CD1c-positive myeloid dendritic cell (primary cell): ENCODE measurements at regions not wholly inside any gene's neighbourhood (a gene's known extent, or its start where the extent isn't known, plus 50 kb on each side); places are given as distances from the start of the nearest gene placed in this dataset.
A peak's percentile ranks its signal among the peaks of the same experiment; 100 is the strongest.
"Not testable (repeated sequence)": the region's sequence is repeated elsewhere in the genome, so short reads cannot be mapped to it uniquely, and the experiment has no call there.

ENCODE experiments used
- DNase-seq: peaks from one replicate; pipeline ENCODE4 v3.0.0-alpha.2; 2016; ENCODE audit errors: extremely low spot score

DNA sequence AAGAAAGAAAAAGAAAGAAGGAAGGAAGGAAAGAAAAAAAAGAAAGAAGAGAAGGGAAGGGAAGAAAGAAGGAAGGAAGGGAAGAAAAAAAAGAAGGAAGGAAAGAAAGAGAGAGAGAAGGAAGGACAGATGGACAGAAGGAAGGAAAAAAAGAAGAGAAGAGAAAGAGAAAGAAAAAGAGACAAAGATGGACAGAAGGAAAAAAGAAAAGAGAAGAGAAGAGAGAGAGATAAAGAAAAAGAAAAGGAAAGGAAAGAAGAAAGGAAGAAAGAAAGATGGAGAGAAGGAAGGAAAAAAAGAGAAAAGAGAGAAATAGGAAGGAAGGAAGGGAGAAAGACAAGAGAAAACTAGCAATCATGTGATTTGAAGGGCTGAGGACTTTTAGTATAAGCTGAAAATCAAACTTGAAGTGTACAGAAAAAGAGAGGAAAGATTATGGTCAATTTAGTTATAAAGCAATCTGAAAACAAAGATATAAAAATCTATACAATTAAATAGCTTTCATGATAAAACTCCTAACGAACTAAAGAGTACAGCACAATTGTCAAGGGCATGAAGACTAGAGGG is 115.3 kb downstream of the LTN1 start:
- no peak for DNase-seq

DNA sequence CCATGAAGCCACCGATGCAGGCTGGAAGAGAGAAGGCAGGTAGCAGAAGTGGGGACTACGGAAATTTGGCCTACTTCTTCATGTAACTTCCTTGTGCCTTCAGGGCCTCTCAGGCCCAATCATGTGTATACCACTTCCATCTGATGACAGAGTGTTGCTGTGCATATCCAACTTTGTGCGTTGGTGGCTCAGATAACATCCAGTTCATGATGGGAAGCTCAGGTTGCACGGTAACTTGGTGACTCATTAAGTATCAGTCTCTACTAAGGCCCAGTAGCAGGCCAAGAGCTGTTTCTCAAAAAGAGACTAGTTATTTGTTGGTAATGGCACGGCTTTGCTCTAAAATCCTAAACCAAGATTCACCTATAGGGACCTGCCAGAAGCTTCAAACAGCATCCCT is 117.6 kb downstream of the LTN1 start:
- DNase-seq = no peak

DNA sequence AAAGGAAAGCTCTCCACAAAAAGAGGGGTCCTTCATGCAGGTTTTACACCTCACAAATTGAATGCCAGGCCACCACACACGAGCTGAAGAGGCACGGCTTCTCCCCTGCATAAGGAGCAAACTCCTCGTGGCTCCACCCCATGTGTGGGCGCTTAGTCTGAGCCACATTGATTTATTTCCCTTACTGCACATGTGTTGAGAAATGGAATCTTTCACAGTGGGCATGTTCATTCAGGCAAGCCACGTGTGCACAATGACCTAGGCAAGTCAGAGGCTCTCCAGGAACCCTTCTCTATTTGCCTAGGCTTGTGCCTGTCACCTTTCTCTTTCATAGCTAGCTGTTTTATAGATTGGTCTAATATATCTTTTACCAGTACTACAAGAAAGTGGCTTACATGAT is 120.5 kb downstream of the LTN1 start:
- no peak for DNase-seq

DNA sequence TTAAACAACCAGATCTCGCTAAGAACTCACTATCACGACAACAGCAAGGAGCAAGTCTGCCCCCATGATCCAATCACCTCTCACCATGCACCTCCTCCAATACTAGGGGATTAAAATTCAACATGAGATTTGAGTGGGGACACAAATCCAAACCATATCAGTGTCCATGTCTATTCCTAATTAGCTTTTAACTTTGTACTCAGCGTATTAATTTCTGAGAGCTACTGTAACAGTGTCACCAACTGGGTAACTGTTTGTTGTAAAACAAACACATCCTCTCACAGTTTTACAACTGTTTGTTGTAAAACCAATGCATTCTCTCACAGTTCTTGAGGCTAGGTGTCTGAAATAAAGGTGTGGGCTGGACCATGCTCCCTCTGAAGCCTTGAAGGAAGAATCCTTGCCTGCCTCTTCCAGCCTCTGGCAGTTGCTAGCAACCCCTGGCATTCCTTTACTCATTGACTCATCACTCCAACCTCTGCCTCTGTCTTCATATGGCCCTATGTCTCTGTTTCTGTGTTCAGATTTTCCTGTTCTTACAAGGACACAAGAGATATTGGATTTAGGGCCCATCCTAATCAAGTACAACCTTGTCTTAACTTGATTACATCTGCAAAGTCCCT is 121.2 kb downstream of the LTN1 start:
- no peak for DNase-seq

DNA sequence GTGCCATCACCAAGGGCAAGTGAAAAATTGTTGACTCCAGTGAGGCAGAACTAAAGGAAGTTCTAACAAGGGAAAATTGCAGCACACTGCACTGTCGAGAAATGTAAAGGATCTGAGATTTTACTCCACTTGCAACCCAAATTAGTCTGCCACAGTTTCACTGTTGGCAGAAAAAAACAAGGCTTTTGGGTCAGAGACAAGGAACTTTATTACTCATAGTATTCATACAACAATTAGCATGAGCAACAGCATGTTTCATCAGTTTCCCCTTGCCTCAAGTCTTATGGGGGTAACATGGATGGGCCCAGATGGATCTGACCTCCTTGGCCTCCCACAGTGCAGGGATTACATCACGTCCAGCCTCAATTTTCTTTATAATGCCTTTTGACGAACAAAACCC is 125.3 kb downstream of the LTN1 start:
- no peak for DNase-seq

DNA sequence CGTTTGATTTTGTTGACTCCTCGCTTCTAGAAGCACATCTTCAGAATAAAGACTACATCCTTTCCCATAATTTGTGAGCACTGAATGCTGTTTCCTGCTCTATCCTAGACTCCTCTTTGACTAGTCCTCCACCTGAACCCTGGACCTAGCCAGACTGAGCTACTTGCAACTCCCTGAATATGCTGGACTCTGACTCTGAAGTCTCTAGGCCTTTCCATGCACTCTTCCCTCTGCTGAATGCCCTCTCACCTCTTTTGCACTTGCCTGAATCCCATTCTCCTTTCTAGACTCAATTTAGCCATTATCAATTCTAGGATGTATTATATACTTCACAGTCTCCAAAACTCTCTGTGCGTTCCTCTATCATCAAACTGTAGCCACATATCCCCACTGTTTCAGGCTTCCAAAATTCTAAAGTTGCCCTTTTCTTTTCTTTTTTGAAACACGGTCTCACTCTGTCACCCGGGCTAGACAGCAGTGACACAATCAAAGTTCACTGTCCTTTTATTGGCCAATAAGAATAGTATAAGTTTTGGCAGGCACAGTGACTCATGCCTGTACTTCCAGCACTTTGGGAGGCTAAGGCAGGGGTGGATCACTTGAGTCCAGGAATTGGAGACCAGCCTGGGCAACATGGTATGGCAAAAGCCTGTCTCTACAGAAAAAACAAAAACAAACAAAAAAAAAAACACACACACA is 127.0 kb downstream of the LTN1 start:
- no peak for DNase-seq

DNA sequence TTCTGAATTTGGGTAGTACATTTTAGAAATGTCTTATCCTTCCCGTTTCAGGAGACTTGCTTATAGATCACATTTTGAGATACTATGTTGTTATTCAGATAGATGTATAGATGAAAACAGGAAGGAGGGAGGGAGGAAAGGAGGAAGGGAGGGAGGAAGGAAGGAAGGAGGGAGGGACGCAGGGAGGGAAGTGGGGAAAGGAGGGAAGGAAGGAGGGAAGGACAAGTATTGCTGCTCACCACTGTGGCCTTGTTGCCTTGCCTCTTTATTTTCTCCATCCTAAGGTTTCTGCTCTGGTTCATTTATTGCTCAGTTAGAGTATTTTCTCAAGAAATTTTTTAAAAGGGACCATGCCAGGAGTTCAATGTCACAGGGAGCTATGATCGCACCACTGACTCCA is 134.3 kb downstream of the LTN1 start:
- DNase-seq = no peak

DNA sequence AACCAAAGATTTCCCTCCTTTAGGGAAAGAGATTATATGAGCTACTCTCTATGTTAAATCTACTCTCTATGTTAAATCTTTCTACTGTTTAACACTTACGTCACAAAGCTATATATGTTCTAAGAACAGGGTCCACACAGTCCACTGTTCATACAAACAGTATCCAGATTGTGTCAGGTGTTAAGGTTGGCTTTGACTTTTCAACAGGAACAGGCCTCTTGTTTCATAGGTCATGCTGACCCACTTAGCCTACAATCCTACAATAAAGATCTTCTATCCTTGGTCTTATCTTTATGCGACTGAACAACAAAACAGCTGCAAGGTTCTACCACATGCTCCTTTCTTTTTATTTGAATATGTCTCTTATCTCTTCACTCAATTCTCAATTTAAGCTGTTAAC is 134.9 kb downstream of the LTN1 start:
- DNase-seq = no peak

DNA sequence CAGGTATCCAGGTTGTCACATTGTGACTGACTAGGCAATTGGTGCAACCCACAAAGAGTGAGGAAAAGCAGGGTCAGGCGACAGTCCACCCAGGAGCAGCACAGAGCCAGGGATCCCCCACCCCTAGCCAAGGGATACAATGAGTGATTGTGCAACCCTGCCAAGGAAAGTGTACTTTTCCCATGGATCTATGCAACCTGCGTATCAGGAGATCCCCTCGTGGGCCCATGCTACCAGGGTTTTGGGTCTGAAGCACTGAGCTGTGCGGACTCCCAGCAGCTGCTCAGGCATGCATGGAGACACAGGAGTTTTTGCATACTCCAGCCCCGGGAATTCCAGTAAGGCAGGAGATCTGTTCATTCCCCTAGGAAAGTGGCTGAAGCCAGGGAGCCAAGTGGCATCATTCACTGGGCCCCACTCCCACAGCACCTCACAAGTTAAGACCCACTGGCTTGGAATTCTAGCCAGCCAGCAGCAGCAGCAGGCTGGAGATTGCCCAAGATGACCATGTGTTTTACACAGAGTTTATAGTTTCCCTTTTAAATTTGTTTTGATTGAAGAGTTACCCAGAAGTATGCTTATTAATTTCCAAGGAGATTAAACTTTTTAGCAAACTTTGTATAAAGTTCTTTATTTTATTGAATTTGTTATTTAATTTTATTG is 136.0 kb downstream of the LTN1 start:
- DNase-seq = no peak

DNA sequence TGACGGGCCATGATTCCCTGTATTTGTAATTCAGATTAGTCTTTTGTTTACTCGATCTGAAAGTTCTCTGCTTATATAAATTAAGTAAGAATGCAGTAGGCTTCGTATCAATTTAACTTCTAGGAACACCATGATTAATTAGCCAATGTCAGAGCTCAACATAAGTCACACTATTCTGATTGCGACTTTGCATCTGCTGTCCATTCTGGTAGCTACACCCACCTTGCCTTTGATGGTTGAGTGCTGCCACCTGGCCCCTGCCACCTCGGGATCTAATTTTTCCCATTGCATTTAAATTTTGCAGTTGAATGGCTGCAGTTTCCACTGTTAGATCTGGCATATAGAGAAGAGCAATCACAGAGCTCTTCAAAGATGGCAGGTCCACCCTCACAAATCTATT is 140.0 kb downstream of the LTN1 start:
- no peak for DNase-seq

DNA sequence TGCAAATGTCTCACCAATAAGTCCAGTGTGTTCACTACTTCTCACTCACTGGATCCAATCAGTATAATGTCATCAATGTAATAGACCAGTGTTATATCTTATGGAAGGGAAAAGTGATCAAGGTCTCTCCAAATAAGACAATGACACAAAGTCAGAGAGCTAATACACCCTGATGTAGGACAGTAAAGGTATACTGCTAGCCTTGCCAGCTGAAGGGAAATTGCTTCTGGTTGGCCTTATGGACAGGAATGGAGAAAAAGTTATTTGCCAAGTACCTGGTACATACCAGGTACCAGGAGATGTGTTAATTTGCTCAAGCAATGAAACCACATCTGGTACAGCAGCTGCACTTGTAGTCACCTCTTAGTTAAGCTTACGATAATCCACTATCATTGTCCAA is 141.0 kb downstream of the LTN1 start:
- DNase-seq = no peak

DNA sequence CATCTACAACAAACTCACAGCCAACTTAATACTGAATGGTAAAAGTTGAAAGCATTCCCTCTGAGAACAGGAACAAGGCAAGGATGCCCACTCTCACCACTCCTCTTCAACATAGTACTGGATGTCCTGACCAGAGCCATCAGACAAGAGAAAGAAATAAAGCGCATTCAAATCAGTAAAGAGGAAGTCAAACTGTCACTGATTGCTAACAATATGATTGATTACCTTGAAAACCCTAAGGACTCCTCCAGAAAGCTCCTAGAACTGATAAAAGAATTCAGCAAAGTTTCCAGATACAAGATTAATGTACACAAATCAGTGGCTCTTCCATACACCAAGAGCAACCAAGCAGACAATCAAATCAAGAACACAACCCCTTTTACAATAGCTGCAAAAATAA is 153.4 kb downstream of the LTN1 start:
- DNase-seq = not testable (repeated sequence)

DNA sequence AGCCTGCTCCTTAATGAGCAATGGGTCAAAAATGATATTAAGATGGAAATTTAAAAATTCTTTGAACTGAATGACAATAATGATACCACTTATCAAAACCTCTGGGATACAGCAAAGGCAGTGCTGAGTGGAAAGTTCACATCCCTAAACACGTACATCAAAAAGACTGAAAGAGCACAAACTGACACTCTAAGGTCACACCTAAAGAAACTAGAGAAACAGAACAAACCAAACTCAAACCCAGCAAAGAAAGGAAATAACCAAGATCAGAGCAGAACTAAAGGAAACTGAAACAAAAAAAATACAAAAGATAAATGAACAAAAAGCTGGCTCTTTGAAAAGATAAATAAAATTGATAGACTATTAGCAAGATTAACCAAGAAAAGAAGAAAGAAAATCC is 155.3 kb downstream of the LTN1 start:
- DNase-seq = not testable (repeated sequence)

DNA sequence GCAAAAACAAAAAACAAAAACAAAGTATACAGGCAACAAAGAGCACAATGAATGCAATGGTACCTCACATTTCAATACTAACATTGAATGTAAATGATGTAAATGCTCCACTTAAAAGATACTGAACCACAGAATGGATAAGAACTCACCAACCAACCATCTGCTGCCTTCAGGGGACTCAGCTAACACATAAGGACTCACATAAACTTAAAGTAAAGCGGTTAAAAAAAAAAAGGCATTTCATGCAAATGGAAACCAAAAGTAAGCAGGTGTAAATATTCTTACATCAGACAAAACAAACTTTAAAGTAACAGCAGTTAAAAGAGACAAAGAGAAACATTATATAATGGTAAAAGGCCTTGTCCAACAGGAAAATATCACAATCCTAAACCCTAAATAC is 156.1 kb downstream of the LTN1 start:
- not testable (repeated sequence) for DNase-seq

DNA sequence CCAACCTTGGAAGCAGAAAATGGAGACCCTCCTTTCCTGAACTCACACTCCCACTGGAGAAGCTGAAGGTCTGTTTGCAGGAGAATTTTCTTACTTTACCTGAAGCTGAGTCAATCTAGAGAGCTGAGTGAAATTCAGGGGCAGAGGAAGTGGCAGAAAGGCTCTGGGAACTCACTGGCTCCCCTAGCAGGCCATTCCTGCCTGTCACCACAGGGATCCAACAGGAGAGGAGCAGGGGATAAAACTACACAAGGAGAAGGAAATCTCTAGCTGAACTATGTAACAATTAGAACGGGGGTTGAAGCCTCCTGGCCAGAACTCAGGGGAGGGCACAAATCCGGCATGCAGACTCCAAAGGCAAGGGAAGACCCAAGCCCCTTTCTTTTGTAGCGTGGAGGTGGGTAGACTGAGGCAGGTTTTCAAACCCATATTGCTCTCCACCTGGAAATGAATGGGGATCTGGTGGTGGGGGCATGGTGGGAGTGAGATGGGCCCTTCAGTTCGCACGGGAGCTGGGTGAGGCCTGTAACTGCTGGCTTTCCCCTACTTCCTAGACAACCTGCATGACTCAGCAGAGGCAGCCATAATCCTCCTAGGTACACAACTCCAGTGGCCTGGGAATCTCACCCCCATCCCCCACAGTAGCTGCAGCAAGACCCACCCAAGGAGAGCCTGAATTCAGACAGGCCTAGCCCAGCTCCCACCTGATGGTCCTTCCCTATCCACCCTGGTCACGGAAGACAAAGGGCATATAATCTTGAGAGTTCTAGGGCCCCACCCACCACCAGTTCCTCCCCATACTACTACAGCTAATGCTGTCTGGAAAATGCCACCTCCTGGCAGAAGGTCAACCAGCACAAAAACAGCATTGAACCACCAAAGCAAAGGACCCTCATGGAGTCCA is 158.1 kb downstream of the LTN1 start:
- DNase-seq = no peak

DNA sequence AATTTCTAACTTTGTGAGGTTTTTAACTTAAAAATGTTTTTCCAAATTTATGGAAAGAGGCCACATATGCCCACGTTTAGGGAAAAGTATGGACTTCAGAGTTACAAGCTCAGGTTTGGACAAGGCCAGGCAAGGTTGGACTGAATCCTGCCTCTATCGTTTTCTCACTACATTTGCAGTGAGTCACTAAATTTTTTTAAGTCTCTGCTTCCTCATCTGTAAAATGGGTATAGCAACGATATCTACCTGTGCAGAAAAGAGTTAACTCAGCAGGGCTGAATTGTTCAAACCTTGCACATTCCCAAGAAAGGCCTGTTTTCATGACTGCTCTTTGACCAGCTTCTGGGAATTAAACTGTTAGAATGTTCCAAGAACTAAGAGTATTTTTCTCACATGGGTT is 159.1 kb downstream of the LTN1 start:
- no peak for DNase-seq

DNA sequence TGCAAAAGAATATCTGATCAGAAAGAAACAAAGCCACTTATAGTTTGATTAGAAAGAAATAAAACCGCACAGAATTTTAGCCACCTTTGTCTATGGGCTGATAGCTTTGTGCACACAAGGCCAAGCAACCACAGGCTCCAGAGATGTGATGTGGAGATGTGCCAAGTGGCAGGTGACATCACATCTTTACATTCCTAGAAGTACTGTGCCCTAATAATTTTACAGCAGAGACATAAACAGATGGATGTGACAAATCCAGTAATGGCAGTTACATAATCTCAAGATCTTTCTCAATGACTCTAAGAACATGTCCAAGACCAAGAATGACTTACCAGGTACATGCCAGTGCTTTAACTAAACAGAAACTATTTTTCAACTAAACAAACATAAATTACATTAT is 159.5 kb downstream of the LTN1 start:
- no peak for DNase-seq

DNA sequence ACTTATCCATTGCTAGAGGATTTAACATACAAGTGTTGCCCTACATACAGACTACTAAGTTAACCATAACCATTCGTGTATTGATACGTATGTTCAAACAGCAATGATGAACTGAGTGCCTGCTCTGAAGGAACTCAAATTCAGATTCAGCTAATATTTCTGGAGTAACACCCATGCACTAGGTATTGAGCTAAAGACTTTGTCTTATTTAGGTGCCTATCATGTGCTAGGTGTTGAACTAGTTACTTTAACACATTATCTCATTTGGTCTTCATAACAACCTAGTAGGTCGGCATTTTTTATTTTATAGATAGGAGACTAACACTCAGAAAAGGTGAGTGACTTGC is 160.0 kb downstream of the LTN1 start:
- no peak for DNase-seq

DNA sequence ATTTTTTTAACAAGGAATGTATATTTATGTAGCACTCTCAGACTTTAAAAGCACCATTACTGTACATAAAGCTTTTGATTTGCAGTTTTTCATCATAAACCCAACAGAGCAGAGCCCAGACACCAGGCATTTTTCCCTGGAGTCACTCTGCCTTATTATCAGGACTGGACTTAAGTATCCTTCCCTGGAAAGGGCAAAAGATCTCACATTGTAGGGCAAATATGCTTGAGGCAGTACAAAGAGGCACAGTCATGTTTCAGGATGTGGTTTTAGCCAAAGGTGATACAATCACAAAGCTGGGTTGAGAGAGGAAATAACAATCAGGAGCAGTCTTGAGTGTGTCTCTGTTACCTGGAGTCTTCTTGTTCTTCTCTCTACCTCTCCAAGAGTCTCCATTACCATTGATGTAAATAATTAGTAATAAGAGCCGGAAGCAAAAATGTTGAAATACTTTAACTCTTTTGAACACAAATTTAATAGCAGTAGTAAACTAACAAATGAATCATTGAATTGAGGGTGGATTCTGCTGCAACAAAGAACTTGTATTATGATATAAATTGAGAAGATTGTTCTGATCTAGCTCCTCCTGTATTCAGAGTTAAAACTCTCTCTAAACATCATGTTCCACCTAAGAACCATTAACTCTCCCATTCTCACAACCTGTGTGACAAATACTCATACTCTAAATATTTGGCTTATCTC is 160.5 kb downstream of the LTN1 start:
- peak; percentile 2 for DNase-seq

DNA sequence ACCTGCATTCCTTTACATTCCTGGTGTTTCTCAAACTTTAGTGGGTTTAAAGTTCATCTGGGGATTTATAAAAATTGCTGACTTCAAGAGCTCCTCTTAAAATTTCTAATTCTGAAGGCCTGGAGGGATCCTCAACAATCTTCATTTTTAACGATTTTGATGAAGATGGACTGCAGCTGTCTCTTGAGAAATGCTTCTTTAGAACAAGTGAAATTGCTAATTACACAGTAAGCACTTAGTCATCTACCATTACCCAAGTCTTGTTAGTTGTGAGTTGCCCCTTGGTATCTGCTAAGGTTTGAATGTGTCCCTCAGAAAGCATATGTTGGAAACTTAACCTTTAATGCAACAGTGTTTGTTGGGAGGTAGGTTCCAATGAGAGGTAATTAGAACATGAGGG is 163.7 kb downstream of the LTN1 start:
- no peak for DNase-seq

DNA sequence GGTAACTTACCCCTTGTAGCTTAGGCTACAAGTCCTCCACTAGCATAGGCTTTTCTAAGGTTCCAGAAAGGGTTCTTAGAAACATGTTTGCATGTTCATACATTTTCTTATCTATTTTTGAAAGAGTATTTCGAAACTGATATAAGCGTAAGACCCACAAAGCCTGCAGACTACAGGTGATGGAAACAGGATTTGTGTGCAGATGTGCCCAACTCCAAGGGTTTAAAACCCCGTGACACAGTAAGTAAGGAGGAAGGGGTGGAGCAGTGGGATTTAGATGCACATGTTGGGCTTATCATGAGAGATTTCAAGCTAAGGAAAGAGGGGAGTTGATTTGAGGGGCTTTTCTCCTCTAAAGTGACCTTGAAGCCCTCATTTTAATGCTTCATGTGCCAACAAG is 164.7 kb downstream of the LTN1 start:
- DNase-seq = no peak

DNA sequence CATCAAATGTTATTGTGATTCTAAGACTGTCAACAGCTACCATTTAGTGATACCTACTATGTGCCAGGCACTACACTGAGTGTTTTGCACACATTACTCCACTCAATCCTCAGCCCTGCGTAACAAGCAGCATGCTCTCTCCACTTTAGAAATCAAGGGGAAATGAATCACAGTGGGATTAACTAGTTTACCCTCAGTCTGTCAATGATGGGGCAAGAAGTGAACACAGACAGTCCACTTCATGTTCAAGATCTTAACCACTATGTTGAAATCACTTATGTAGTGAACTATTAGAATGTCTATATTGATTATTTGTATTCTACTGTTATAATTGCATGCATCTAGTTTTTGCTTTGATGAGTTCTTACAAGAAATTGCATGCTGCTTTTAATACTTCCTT is 165.3 kb downstream of the LTN1 start:
- DNase-seq = no peak
